ENCODE measurements at regions not wholly inside any gene's neighbourhood (a gene's known extent, or its start where the extent isn't known, plus 50 kb on each side); places are given as distances from the start of the nearest gene placed in this dataset.
A peak's percentile ranks its signal among the peaks of the same experiment; 100 is the strongest.
"Not testable (repeated sequence)": the region's sequence is repeated elsewhere in the genome, so short reads cannot be mapped to it uniquely, and the experiment has no call there.

GRCh38 chr13:78067290-78067689 is 148.7 kb upstream of the EDNRB start:
- no peak for DNase-seq

- no peak for DNase-seq
Measured at GRCh38 chr13:78065141-78065540, 146.5 kb upstream of the EDNRB start.

GRCh38 chr13:78061806-78062205 is 143.2 kb upstream of the EDNRB start:
- DNase-seq, result no peak

- no peak for DNase-seq
Measured at GRCh38 chr13:78060966-78061365, 142.3 kb upstream of the EDNRB start.

- DNase-seq, result not testable (repeated sequence)
Measured at GRCh38 chr13:78056865-78057264, 138.2 kb upstream of the EDNRB start.

GRCh38 chr13:78054157-78054556 is 135.5 kb upstream of the EDNRB start:
- no peak for DNase-seq

- no peak for DNase-seq
Measured at GRCh38 chr13:78047151-78047550, 128.5 kb upstream of the EDNRB start.

GRCh38 chr13:78046331-78046730 is 127.7 kb upstream of the EDNRB start:
- no peak for DNase-seq

- DNase-seq, result no peak
Measured at GRCh38 chr13:78045916-78046315, 127.3 kb upstream of the EDNRB start.

- not testable (repeated sequence) for DNase-seq
Measured at GRCh38 chr13:78041366-78041765, 122.7 kb upstream of the EDNRB start.

- DNase-seq, result no peak
Measured at GRCh38 chr13:78040205-78040830, 121.7 kb upstream of the EDNRB start.

GRCh38 chr13:78036841-78037240 is 118.2 kb upstream of the EDNRB start:
- no peak for DNase-seq

- no peak for DNase-seq
Measured at GRCh38 chr13:78035500-78035899, 116.9 kb upstream of the EDNRB start.

GRCh38 chr13:78033509-78033908 is 114.9 kb upstream of the EDNRB start:
- no peak for DNase-seq

GRCh38 chr13:78032132-78032531 is 113.5 kb upstream of the EDNRB start:
- DNase-seq, result no peak

GRCh38 chr13:78030341-78030896 is 111.8 kb upstream of the EDNRB start:
- no peak for DNase-seq

GRCh38 chr13:78029901-78030300 is 111.3 kb upstream of the EDNRB start:
- DNase-seq, result no peak

GRCh38 chr13:78028960-78029359 is 110.3 kb upstream of the EDNRB start:
- no peak for DNase-seq

- DNase-seq, result no peak
Measured at GRCh38 chr13:78024996-78025395, 106.4 kb upstream of the EDNRB start.

- peak; percentile 7 to 11 for DNase-seq
Measured at GRCh38 chr13:78022164-78022877, 103.7 kb upstream of the EDNRB start.

GRCh38 chr13:78020861-78021260 is 102.2 kb upstream of the EDNRB start:
- DNase-seq, result no peak

GRCh38 chr13:78015782-78016181 is 97.2 kb upstream of the EDNRB start:
- DNase-seq, result no peak

- DNase-seq, result no peak
Measured at GRCh38 chr13:78012046-78012445, 93.4 kb upstream of the EDNRB start.

- no peak for DNase-seq
Measured at GRCh38 chr13:78004821-78005220, 86.2 kb upstream of the EDNRB start.

GRCh38 chr13:77999746-78000145 is 81.1 kb upstream of the EDNRB start:
- DNase-seq, result no peak
